Astrocyte of the spinal cord (primary cell): ENCODE measurements at regions not wholly inside any gene's neighbourhood (a gene's known extent, or its start where the extent isn't known, plus 50 kb on each side); places are given as distances from the start of the nearest gene placed in this dataset.

ENCODE experiments used
- DNase-seq: peaks from one replicate; pipeline ENCODE4 v3.0.0; 2011; ENCODE audit warnings: low read depth, low spot score
- H3K4me3 ChIP-seq: 2 replicates; pipeline ENCODE4 v1.5.1; 2011; ENCODE audit warnings: low read depth, mild to moderate bottlenecking, low read length, moderate library complexity
- CTCF ChIP-seq: IDR thresholded peaks from 2 replicates; pipeline ENCODE4 v1.5.1; 2012; ENCODE audit warnings: low read depth, mild to moderate bottlenecking, low read length, inconsistent platforms
- in situ Hi-C: cut with HindIII; loops from 2 replicates; pipeline ENCODE4 v1.10.0; 2017; ENCODE audit warnings: low sequenced_read_pairs

- no peak overlapping the region for H3K4me3 ChIP-seq
- in situ Hi-C loops = no loop called here
- TF ChIP-seq CTCF = no peak
- DNase-seq = no peak
These were observed 52.7 kb upstream of the NCK2 start for GRCh38 chr2:105691947-105692390.

DNA sequence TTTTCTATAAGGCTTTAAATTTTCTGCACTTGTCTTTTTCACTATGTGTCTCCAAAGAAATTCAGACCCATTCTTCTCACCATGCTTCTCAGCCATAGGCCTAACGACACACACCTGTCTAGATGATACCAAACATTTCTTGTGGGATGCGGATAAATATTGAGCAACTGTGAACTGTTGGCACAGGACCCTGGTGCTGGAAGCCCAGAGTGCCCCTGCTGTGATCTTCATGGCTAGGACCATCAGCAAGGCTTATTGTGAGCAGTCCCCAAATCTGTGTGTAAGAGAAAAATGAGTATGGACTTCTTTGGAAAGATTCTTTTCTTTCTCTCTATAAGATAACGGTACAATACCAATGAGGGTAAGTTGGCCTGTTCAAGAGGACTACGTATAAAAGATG, 54.1 kb upstream of the NCK2 start:
- no peak for DNase-seq
- no peak overlapping the region for H3K4me3 ChIP-seq
- no peak for TF ChIP-seq CTCF
- in situ Hi-C loops = no loop called here

DNA sequence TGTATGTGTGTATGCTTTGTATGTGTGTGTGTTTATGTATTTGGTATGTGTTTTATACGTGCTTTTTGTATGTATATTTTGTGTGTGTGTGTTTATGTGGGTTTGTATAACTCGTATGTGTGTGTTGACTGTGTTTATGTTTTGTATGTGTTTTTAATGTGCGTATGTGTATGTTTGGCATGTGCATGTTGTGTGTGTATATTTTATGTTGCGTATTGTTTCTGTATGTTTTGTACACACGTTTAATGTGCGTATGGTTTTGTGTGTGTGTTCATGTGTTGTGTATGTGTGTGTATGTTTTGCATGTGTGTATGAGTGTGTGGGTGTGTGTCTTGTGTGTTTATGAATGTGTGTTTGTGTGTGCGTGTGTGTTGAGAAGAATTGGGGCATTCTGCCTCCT, 55.2 kb upstream of the NCK2 start:
- no peak for DNase-seq
- TF ChIP-seq CTCF = no peak
- no peak overlapping the region for H3K4me3 ChIP-seq
- in situ Hi-C loops = no loop called here

GRCh38 chr2:105688946-105689345, 55.8 kb upstream of the NCK2 start:
- H3K4me3 ChIP-seq = no peak overlapping the region
- TF ChIP-seq CTCF = no peak
- DNase-seq = no peak
- in situ Hi-C loops = no loop called here

DNA sequence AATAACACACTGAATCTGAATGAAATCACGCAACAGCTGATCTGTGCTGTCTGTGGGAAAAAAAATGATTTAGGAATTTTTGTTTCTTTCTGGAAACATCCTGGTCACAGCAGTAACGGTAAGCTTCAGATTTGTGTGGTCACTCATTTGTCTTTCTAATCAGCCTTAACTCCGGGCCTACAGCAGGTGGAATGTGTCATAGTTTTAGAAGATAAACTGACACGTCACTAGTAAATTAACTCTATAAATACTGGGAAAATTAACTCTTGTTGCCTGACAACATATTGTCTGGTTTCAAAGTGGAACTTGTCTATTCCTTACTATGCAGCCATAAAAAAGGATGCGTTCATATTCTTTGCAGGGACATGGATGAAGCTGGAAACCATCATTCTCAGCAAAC, 58.1 kb upstream of the NCK2 start:
- DNase-seq = no peak
- in situ Hi-C loops = no loop called here
- no peak overlapping the region for H3K4me3 ChIP-seq
- no peak for TF ChIP-seq CTCF

GRCh38 chr2:105683011-105683492, 61.7 kb upstream of the NCK2 start:
- in situ Hi-C loops = no loop called here
- no peak overlapping the region for H3K4me3 ChIP-seq
- DNase-seq = no peak
- TF ChIP-seq CTCF = no peak

DNA sequence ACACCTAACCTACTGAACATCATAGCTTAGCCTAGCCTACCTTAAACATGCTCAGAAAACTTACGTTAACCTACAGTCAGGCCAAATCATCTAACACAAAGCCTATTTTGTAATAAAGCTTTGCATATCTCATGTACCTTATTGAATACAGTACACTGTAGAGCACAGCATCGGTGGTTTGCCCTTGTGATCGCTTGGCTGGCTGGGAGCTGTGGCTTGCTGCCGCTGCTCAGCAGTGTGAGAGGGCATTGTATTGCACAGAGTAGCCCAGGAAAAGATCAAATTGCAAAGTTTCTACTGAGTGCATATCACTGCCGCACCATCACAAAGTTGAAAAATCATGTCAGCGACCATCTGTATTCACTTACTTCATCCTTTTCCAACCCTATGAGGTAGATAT, 62.3 kb upstream of the NCK2 start:
- DNase-seq = no peak
- H3K4me3 ChIP-seq = no peak overlapping the region
- in situ Hi-C loops = no loop called here
- TF ChIP-seq CTCF = no peak
